ENCODE measurements at regions not wholly inside any gene's neighbourhood (a gene's known extent, or its start where the extent isn't known, plus 50 kb on each side); places are given as distances from the start of the nearest gene placed in this dataset.

- TF ChIP-seq VEZF1 (CRISPR knock-in tag; IDR thresholded peaks at IDR 0.05): no peak
- TF ChIP-seq, protein P1, sequence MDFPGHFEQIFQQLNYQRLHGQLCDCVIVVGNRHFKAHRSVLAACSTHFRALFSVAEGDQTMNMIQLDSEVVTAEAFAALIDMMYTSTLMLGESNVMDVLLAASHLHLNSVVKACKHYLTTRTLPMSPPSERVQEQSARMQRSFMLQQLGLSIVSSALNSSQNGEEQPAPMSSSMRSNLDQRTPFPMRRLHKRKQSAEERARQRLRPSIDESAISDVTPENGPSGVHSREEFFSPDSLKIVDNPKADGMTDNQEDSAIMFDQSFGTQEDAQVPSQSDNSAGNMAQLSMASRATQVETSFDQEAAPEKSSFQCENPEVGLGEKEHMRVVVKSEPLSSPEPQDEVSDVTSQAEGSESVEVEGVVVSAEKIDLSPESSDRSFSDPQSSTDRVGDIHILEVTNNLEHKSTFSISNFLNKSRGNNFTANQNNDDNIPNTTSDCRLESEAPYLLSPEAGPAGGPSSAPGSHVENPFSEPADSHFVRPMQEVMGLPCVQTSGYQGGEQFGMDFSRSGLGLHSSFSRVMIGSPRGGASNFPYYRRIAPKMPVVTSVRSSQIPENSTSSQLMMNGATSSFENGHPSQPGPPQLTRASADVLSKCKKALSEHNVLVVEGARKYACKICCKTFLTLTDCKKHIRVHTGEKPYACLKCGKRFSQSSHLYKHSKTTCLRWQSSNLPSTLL (IDR thresholded peaks at IDR 0.05): no peak
- no peak for TF ChIP-seq SMARCE1 (IDR thresholded peaks at IDR 0.05)
- 0 out of 2 replicates have a peak, but pooled peaks have one; percentile 25 for TF ChIP-seq ZBTB26 (CRISPR knock-in tag; IDR thresholded peaks at IDR 0.05)
- no peak for TF ChIP-seq SOX6 (IDR thresholded peaks at IDR 0.05)
- peak; percentile 94; the same call in 1 of the 2 replicates for TF ChIP-seq TSC22D4 (tag; IDR thresholded peaks at IDR 0.05)
- TF ChIP-seq NR2C2 (CRISPR knock-in tag; IDR thresholded peaks at IDR 0.05): no peak
- no peak for TF ChIP-seq NR2C2 (tag; IDR thresholded peaks at IDR 0.05)
- no peak for TF ChIP-seq ZNF282 (CRISPR knock-in tag; IDR thresholded peaks at IDR 0.05)
- no peak for TF ChIP-seq ATF1 (CRISPR knock-in tag; IDR thresholded peaks at IDR 0.05)
- peak; percentile 21; the same call in 1 of the 2 replicates for TF ChIP-seq ATF1 (tag; IDR thresholded peaks at IDR 0.05)
- TF ChIP-seq HDAC3 (IDR thresholded peaks at IDR 0.05; ENCODE audit: borderline replicate concordance, partially characterized antibody): no peak
- TF ChIP-seq RERE (CRISPR knock-in tag; IDR thresholded peaks at IDR 0.05; ENCODE audit: borderline replicate concordance): no peak
- no peak for TF ChIP-seq FOXP4 (CRISPR knock-in tag; IDR thresholded peaks at IDR 0.05; ENCODE audit: borderline replicate concordance)
- peak in 1 of 2 experiments; percentile 82; a peak in 2 of 4 replicates for TF ChIP-seq HDAC1 (IDR thresholded peaks at IDR 0.05)
Observed at GRCh38 chr17:77809814-77810213, 148.7 kb upstream of the TNRC6C start (continued).
